ENCODE measurements at regions not wholly inside any gene's neighbourhood (a gene's known extent, or its start where the extent isn't known, plus 50 kb on each side); places are given as distances from the start of the nearest gene placed in this dataset.

GRCh38 chr12:76156726-76157125, 72.2 kb upstream of the NAP1L1 start:
- Histone ChIP-seq H3K4me1 (no peaks in the 10 kb centered on the region), H3K9me3 (no peaks in the 10 kb centered on the region), H3K4me3 (no peak overlapping the region), H3K36me3 (no peaks in the 10 kb centered on the region), H3K27me3 (no peaks in the 10 kb centered on the region), H3K27ac (no peak overlapping the region)
- no peak for ATAC-seq
- in situ Hi-C loops (cut with MboI; ENCODE audit: low sequenced_read_pairs in 4 of 4) (no loop called here), intact Hi-C loops (cut with DNase I; ENCODE audit: low total_unique reads) (no loop called here)
- TF ChIP-seq CTCF (IDR thresholded peaks at IDR 0.05 in 4 of 5, conservative IDR thresholded peaks at IDR 0.05 in 1 of 5) = no peak
- TF ChIP-seq POLR2A (IDR thresholded peaks at IDR 0.05) = no peak
- no peak for DNase-seq

- no peaks in the 10 kb centered on the region for H3K9me3 ChIP-seq
- in situ Hi-C loops (cut with MboI; ENCODE audit: low sequenced_read_pairs in 4 of 4) (no loop called here), intact Hi-C loops (cut with DNase I; ENCODE audit: low total_unique reads) (no loop called here)
- no peak overlapping the region for H3K27ac ChIP-seq
- DNase-seq (no peak), ATAC-seq (no peak)
- no peaks in the 10 kb centered on the region for H3K27me3 ChIP-seq
- no peak overlapping the region for H3K4me3 ChIP-seq
- H3K4me1 ChIP-seq = no peaks in the 10 kb centered on the region
- TF ChIP-seq POLR2A (IDR thresholded peaks at IDR 0.05) = no peak
- TF ChIP-seq CTCF (IDR thresholded peaks at IDR 0.05 in 4 of 5, conservative IDR thresholded peaks at IDR 0.05 in 1 of 5) = no peak
- H3K36me3 ChIP-seq = no peaks in the 10 kb centered on the region
These were observed 71.8 kb upstream of the NAP1L1 start for GRCh38 chr12:76156314-76156713.

- no peak overlapping the region for H3K27ac ChIP-seq
- TF ChIP-seq CTCF (IDR thresholded peaks at IDR 0.05 in 4 of 5, conservative IDR thresholded peaks at IDR 0.05 in 1 of 5) (no peak), POLR2A (IDR thresholded peaks at IDR 0.05) (no peak)
- no peaks in the 10 kb centered on the region for H3K27me3 ChIP-seq
- intact Hi-C loops (cut with DNase I; ENCODE audit: low total_unique reads) = no loop called here
- H3K36me3 ChIP-seq = no peaks in the 10 kb centered on the region
- H3K9me3 ChIP-seq = no peaks in the 10 kb centered on the region
- in situ Hi-C loops (cut with MboI; ENCODE audit: low sequenced_read_pairs in 4 of 4) = no loop called here
- no peak for DNase-seq
- no peaks in the 10 kb centered on the region for H3K4me1 ChIP-seq
- no peak overlapping the region for H3K4me3 ChIP-seq
- ATAC-seq = no peak
These were observed 70.7 kb upstream of the NAP1L1 start for GRCh38 chr12:76155157-76155670.

- in situ Hi-C loops (cut with MboI; ENCODE audit: low sequenced_read_pairs in 4 of 4) = no loop called here
- intact Hi-C loops (cut with DNase I; ENCODE audit: low total_unique reads) = no loop called here
These were observed 69.1 kb upstream of the NAP1L1 start for GRCh38 chr12:76153616-76154015.

More at GRCh38 chr12:76153616-76154015, 69.1 kb upstream of the NAP1L1 start:
- Histone ChIP-seq H3K4me1 (no peaks in the 10 kb centered on the region), H3K9me3 (no peaks in the 10 kb centered on the region), H3K36me3 (no peaks in the 10 kb centered on the region), H3K27me3 (no peaks in the 10 kb centered on the region), H3K4me3 (no peak overlapping the region), H3K27ac (no peak overlapping the region)
- ATAC-seq (no peak), DNase-seq (no peak)
- TF ChIP-seq POLR2A (IDR thresholded peaks at IDR 0.05) (no peak), CTCF (IDR thresholded peaks at IDR 0.05 in 4 of 5, conservative IDR thresholded peaks at IDR 0.05 in 1 of 5) (no peak)

Measured in gastrocnemius medialis (tissue), 4 donors.